GM12801 (cell line): ENCODE measurements at regions not wholly inside any gene's neighbourhood (a gene's known extent, or its start where the extent isn't known, plus 50 kb on each side); places are given as distances from the start of the nearest gene placed in this dataset.

Source experiments
- TF ChIP-seq, protein P1 (sequence below): IDR thresholded peaks from one replicate; pipeline ENCODE4 v1.5.1; 2011; ENCODE audit warnings: control low read depth; ENCODE audit not compliant: insufficient read length; ENCODE audit errors: extremely low read depth

- TF ChIP-seq, protein P1, sequence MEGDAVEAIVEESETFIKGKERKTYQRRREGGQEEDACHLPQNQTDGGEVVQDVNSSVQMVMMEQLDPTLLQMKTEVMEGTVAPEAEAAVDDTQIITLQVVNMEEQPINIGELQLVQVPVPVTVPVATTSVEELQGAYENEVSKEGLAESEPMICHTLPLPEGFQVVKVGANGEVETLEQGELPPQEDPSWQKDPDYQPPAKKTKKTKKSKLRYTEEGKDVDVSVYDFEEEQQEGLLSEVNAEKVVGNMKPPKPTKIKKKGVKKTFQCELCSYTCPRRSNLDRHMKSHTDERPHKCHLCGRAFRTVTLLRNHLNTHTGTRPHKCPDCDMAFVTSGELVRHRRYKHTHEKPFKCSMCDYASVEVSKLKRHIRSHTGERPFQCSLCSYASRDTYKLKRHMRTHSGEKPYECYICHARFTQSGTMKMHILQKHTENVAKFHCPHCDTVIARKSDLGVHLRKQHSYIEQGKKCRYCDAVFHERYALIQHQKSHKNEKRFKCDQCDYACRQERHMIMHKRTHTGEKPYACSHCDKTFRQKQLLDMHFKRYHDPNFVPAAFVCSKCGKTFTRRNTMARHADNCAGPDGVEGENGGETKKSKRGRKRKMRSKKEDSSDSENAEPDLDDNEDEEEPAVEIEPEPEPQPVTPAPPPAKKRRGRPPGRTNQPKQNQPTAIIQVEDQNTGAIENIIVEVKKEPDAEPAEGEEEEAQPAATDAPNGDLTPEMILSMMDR = no peak
Observed at GRCh38 chr12:107275530-107275929, 182.2 kb upstream of the CRY1 start.

DNA sequence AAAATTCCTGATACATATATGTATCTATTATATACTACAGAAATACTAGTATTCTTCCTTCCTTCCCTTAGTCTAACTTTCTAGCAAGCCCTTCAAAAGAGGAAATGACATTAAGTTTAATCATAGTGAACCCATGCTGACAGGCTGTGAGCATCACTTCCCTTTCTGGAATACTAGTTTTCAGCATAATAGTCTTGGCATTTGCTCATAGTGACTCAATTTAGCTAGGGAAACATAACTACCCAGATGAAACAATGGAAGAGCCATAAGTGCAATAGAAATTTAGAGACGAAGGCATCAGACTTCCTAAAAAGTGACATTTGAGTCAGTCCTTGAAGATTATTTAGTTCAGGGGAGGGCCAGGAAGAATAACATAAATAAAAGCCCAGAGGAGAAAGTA lies 184.5 kb upstream of the CRY1 start:
- TF ChIP-seq, protein P1 = no peak

DNA sequence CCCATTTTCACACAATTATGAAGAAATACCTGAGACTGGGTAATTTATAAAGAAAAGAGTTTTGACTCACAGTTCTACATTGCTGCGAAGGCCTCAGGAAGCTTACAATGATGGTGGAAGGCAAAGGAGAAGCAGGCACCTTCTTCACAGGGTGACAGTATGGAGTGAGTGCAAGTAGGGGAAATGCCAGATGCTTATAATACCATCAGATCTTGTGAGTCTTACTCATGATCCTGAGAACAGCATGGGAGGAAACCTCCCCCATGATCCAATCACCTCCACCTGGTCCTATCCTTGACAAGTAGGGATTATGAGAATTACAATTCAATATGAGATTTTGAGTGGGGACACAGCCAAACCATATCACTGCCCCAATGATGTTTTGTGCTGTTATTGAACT lies 189.3 kb upstream of the CRY1 start:
- TF ChIP-seq, protein P1 = no peak

- TF ChIP-seq, protein P1 = no peak
Observed at GRCh38 chr12:107283652-107284051, 190.3 kb upstream of the CRY1 start.

- TF ChIP-seq, protein P1 = no peak
Observed at GRCh38 chr12:107284692-107285091, 191.3 kb upstream of the CRY1 start.

DNA sequence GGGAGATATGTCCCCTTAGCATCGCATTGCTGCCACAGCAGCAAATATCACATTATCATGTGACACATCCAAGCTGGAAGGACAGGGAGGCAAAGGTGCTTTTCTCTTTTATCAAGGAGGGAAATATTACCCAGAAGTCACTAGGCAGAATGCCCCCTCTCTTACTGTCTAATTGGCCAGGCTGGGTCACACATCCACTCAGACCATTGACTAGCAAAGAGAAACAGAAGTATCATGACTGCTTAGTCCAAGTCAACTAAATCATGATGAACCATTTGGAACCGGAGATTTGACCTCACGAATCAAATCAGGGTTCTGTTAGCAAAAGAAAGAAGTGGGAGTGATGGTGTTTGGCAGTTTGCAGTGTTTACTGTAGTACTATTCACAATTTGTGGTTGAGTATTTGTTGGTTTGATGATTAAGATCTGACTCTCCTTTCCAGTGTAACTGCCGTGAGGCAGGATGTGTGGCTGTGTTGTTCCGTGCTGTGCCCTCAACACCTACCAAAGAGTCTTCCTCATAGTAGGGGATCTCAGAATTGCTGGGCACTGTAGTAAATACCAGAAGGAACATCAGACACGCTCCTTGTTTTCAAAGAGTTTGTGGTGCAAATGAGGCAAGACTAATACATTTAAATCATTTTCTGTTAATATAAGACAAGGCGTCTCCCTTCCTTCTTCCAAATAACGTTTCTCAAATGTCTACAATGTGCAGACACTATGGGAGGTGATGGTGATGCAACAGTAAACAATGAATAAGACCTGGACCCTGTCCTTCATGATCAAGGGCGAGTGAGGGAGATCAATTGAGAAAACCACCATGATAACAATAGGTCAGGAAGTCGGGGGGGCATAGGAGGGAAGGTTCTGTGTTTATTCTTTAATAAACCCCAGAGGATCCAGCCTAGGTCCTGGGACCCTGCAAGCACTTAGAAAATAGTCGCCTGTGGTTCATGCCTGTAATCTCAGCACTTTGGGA lies 194.4 kb upstream of the CRY1 start:
- TF ChIP-seq, protein P1 = no peak

GRCh38 chr12:107288414-107289127 lies 195.2 kb upstream of the CRY1 start:
- TF ChIP-seq, protein P1 = no peak
